ENCODE measurements at regions not wholly inside any gene's neighbourhood (a gene's known extent, or its start where the extent isn't known, plus 50 kb on each side); places are given as distances from the start of the nearest gene placed in this dataset.

- TF ChIP-seq USF2 (IDR thresholded peaks at IDR 0.05; ENCODE audit: borderline replicate concordance, low read depth, low read length) (no peak), USF1 (IDR thresholded peaks at IDR 0.05; ENCODE audit: borderline replicate concordance, low read depth) (no peak), SMC3 (IDR thresholded peaks at IDR 0.05; ENCODE audit: low read depth, low read length) (no peak), EP300 (IDR thresholded peaks at IDR 0.05; ENCODE audit: borderline replicate concordance in 1 of 2, low read depth in 1 of 2, low read length in 1 of 2) (no peak), POLR2AphosphoS5 (IDR thresholded peaks at IDR 0.05; ENCODE audit: low read depth, low read length) (no peak), IRF3 (IDR thresholded peaks at IDR 0.05; ENCODE audit: low read depth, low read length) (no peak), CTCF (IDR thresholded peaks at IDR 0.05) (no peak), SIN3A (IDR thresholded peaks at IDR 0.05; ENCODE audit: borderline replicate concordance, low read depth, low read length) (no peak), TAF1 (IDR thresholded peaks at IDR 0.05; ENCODE audit: borderline replicate concordance, low read depth, low read length) (no peak), JUND (IDR thresholded peaks at IDR 0.05) (no peak)
Observed at GRCh38 chr11:96620464-96621044, 230.7 kb downstream of the JRKL start.

Data from SK-N-SH (cell line).